Stimulated activated naive CD4-positive, alpha-beta T cell treated with Interleukin-2 at 50 U/mL for 16 hours (primary cell): ENCODE measurements at regions not wholly inside any gene's neighbourhood (a gene's known extent, or its start where the extent isn't known, plus 50 kb on each side); places are given as distances from the start of the nearest gene placed in this dataset.

Source experiments
- DNase-seq: peaks from one replicate; lab custom pipeline; 2025; lab: John Stamatoyannopoulos, UW

DNA sequence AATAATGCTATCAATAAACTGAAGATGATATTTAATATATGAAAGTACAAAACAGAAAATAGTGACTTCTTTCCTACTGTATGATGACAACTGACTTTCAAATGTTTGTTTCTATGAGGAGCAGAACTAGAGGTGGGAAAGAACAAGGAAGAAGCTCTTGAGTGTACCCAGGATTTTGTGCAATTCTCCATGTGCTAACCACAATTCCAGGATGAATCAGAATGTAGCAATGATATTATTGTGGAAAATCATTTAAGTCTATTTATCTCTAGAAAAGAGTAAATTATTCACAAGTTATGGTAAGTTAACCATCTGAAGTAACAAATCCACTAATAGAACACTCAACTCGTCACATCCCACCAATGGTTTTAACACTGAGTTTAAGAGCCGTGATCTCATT is 324.1 kb upstream of the EMCN start:
- DNase-seq: no peak

DNA sequence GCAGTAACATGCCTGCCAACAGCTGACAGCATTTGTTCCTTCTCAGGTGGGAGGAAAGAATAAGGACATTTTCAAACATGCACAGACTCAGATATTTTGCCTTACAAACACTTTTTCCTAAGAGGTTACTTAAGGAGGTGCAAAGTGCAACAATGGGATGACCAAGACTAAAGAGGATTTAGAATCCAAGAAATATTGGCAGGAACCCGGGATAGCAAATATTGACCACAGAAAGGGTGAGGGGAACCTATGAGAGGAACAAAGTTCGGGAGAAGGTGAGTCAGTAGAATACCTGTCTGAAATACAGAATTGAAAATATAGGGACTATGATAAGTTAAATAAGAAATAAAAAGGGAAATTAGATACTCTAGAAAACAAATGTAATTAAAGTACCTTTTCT is 321.9 kb upstream of the EMCN start:
- no peak for DNase-seq

GRCh38 chr4:100838286-100838685 is 320.5 kb upstream of the EMCN start:
- no peak for DNase-seq

DNA sequence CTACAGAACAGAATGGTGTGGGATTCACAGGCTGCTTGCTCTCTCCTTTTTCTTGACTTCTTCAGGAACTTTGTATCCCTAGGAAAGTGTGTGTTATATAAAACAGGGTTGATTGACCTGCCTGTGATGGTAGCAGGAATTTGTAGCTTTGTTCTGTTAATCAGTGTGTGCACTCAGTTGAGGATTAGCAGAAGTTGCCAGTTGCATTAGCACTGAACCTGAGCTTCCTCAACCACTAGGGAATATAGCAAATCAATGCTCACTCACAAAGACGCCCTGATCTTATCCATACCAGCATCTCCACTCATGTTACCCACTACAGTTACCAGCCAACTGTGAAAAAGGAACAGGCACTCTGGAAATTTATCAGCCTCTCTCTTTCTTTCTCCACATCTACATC is 319.1 kb upstream of the EMCN start:
- DNase-seq: no peak

DNA sequence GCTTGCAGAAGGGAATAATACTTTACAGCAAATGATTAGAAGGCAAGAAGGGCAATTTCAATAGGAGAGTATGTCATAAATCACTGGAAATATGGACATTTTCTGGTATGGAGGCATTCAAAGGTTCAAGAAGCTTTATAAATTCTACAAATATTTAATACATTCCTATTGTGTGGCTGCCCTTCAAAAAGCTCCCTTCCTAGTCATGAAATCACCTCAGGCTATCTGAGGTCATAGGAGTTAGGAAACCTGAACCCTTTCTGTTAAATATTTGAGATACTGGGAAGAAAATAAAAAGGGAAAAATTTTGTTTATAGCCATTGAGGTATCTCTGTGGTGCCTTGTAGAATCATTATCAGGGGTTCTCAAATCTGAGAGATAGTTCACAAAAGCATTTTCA is 316.8 kb upstream of the EMCN start:
- no peak for DNase-seq

GRCh38 chr4:100833906-100834305 is 316.1 kb upstream of the EMCN start:
- DNase-seq: no peak

DNA sequence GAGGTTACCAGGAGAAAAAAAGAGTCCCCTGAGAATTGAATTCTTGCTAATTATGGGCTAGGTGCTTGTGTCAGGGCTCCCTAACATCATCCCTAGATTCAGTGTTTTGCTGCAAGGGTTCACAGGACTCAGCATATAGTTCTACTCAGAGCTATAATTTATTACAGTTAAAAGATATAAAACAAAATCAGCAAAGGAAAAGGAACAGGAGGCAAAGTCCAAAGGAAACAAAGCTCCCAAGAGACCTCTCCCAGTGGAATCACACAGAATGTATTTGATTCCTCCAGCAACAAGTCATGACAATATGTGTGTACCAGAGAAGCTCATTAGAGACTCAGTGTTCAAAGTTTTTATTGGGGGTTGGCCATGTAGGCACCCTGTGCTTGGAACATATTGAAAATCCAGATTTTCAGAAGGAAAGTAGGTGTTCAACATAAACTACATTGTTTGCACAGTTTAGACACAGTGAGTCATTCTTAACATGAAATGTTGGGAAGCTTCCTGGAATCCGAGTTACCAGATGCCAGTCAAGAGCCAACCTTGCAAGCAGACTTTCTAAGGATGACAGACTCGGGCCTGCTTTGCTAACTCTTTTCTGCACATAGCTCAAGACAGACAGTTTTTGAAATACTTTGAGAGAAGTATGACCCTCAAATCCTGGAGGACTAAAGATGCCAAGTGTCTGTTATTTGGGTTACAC is 311.3 kb upstream of the EMCN start:
- DNase-seq: no peak

DNA sequence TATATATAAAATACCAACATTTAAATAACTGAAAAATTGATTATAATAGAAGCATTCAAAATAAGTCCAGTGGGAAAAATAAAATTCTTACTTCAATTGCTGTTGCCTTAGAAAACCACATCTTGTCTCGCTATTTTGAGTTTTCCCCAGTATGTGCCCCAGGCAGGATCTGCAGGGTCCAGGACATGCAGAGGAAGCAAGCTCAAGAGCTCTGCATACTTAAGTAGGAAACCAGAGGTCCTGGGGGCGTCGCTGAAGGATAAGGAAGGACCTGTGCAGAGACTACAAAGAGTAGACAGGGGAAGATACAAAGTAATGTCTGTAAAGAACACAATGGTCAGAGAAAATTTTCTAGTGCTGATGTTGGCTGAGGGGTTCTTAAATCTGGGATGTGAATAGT is 310.5 kb upstream of the EMCN start:
- no peak for DNase-seq

GRCh38 chr4:100827756-100828155 is 309.9 kb upstream of the EMCN start:
- no peak for DNase-seq

- no peak for DNase-seq
Measured at GRCh38 chr4:100826808-100827548, 309.2 kb upstream of the EMCN start.

DNA sequence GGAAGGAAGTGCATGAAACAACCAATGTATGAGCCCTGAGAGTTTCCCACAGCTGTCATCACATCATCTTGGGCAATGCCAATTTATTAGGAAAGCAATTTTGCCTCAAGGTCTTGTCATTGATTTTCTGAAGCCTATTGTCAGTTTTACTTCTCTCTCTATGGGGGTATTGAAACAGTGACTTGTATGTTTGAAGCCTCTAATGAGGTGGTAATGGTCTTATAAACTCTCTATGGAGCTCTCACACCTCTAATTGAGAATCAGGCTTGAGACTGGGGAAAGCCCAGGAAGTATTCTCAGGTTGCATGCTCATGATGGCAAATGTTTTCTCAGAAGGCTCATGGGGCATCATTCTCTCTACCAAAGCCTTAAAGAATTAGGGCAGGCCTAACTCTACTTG is 308.2 kb upstream of the EMCN start:
- no peak for DNase-seq

GRCh38 chr4:100823993-100824323 is 306.1 kb upstream of the EMCN start:
- DNase-seq: no peak

DNA sequence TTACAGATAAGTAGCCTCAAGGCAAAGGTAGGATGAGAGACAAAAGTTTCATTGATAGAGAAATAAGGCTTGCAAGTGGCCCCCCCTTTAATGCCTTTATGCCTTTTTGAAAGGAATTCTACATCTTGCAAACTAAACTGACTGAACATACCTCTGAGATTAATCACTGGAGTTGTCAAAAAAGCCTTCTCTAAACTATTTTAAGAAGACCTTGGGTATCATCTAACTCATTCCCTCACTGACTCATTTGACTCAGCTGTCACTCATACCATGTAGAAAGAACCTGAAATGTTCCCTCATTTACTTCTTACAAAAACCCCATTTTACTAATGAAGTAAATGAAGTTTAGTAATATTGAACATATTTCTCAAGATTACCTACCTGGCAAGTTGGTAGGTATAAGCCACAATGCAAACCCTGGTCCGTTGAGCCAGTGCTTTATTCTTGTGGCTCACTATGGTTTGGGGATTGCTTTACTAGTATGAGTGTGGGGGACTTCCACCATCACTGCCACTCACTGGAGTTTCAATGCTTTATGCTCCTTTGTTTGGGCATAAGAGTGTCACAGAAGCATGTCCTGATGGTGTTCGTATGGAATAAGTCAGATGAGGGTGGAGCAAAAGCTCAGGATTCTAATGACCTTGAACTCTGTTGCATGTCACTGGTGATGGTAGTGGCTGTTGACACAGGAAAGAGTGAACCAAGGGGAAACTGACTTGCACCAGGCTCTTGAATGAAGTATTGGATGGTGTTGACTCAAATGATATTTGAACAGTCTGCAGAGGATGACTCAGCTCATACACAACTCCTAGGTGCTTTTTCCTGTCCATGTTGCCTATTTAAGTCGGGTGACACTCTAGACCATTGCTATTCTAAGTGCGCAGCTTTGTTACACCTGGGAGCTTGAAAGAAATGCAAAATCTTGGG is 305.5 kb upstream of the EMCN start:
- peak; percentile 0 for DNase-seq

GRCh38 chr4:100820249-100820648 is 302.4 kb upstream of the EMCN start:
- DNase-seq: no peak

DNA sequence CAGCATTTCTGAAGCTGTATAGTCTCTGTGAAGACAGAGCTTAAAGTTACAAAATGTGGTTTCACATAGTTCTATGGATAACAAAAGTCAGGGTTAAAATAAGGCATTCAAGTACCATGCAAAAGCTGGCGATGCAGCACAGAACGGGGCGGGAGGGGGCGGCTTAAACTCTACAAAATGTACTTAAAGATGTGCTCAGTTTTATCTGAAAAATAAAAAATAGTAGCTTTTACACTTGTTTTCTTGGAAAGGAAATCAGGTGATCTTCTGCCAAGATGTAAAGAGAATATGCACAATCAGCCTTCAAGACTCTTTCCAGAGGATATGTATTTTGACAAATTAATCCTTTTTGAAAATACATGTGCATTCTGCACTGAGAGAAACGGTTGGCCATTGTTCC is 301.7 kb upstream of the EMCN start:
- DNase-seq: no peak

DNA sequence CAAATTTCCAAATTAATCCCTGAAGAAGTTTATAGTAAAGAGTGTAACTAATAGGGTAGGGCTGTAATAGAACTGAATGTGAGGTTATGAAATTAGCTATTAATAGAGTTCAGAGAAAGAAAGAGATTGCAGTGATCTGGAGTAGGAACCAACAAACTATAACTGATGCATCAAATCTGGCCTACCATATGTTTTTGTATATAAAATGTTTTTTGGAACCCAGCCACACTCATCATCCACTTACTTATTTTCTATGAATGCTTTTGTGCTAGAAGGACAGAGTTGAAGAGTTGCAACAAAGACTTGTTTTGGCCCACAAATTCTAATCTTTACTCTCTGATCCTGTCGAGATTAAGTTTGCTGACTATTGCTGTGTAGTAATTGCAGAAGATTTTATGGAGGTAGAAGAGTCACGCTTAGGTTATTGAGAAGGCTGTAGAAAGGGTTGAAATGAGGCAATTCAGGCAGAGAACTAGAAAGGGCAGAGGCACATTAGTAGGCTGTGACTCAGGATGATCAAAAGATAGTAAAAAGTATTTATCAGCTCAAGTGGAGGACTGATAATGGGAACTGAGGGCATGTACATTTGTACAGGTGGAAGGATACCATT is 298.7 kb upstream of the EMCN start:
- DNase-seq: no peak

GRCh38 chr4:100811046-100811445 is 293.2 kb upstream of the EMCN start:
- no peak for DNase-seq

DNA sequence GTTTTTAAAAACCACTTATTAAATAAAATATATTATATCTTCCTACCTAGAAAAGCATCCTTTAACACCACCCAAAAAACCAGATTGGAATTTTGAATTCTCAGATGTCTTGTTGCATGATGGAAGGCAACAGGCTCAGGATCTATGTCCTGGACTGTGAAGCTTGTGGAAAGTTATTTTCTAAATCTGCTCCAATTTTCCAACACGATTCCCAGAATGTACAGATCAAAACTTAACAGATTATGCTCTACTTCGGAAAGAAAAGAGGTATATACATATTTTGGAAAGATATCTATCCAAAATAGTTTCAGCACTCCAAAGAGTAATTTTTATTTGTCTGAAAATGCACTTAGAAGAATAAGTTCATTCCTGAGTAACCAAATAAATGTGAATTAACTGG is 291.7 kb upstream of the EMCN start:
- no peak for DNase-seq

DNA sequence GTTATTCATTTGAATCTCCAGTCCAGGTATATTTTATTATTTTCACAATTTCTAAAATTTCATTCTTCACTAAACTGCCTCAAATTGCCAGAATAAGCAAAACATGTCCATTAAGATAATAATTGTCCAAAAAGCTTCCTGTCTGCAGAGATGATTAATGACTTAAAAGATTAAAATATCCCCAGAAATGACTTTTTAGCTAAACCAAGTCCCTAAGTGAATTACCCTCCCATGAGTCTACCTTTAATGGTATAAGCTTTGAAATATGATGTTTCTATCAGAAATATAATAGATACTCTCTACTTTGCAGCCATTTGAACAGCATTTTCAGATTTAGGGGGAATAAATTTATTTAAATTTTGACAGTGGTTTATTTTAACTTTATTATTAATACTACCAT is 289.2 kb upstream of the EMCN start:
- no peak for DNase-seq

GRCh38 chr4:100805538-100805937 is 287.7 kb upstream of the EMCN start:
- no peak for DNase-seq

- DNase-seq: no peak
Measured at GRCh38 chr4:100804576-100805360, 286.9 kb upstream of the EMCN start.

GRCh38 chr4:100803751-100804150 is 285.9 kb upstream of the EMCN start:
- DNase-seq: no peak
